ENCODE measurements at regions not wholly inside any gene's neighbourhood (a gene's known extent, or its start where the extent isn't known, plus 50 kb on each side); places are given as distances from the start of the nearest gene placed in this dataset.

GRCh38 chr7:42494736-42495135 lies 257.7 kb upstream of the GLI3 start (continued):
- TF ChIP-seq CTCF (IDR thresholded peaks at IDR 0.05 in 2 of 3, conservative IDR thresholded peaks at IDR 0.05 in 1 of 3; ENCODE audit: insufficient read depth in 2 of 3, low read depth in 1 of 3, low read length in 3 of 3): no peak

GRCh38 chr7:42494199-42494710 lies 257.2 kb upstream of the GLI3 start:
- Histone ChIP-seq H3K4me1 (replicated peaks in 1 of 2; ENCODE audit: control insufficient read depth in 2 of 2, insufficient read depth in 2 of 2, low read length in 2 of 2) (peaks cover 0 to 7% of the 10 kb centered on the region in 2 experiments; a peak in 1 of 5 replicates), H3K9ac (ENCODE audit: insufficient read depth in 1 of 2, low read depth in 2 of 2, low read length in 2 of 2) (no peak overlapping the region), H3K4me2 (ENCODE audit: insufficient read depth, low read length) (no peak overlapping the region), H3K36me3 (ENCODE audit: control insufficient read depth, insufficient read depth, low read length) (no peaks in the 10 kb centered on the region), H3K27ac (ENCODE audit: extremely low read depth, low read depth, low read length) (no peak overlapping the region), H4K20me1 (replicated peaks; ENCODE audit: control insufficient read depth, insufficient read depth, low read length) (no peaks in the 10 kb centered on the region), H3K9me3 (replicated peaks; ENCODE audit: control insufficient read depth, insufficient read depth, low read depth, low read length) (no peaks in the 10 kb centered on the region), H3K4me3 (no peak overlapping the region), H3K9me1 (ENCODE audit: control insufficient read depth, insufficient read depth, low read length) (no peaks in the 10 kb centered on the region), H3K27me3 (ENCODE audit: control insufficient read depth in 2 of 2, insufficient read depth in 2 of 2, low read length in 2 of 2) (peaks cover 0 to 7% of the 10 kb centered on the region in 2 experiments; a peak in 1 of 5 replicates), H2AFZ (ENCODE audit: low read depth, low read length) (no peak overlapping the region), H3K79me2 (ENCODE audit: control insufficient read depth, insufficient read depth, low read length) (no peaks in the 10 kb centered on the region)
- no TSS peak for BruUV-seq (replicated peaks)
- 2% methylated on average over 5 of the region's 5 CpGs for WGBS (ENCODE audit: insufficient coverage, low coverage, missing lambda C conversion rate)
- DNase-seq (ENCODE audit: extremely low read depth in 1 of 4, low spot score in 3 of 4) (no peak), ATAC-seq (no peak), FAIRE-seq (no peak)
- in situ Hi-C loops (cut with MboI) (no loop called here), intact Hi-C loops (cut with micrococcal nuclease) (no loop called here)
- CTCF ChIA-PET (ENCODE audit: low intra/inter-chr PET ratio): no interaction called here
- TF ChIP-seq CBFA2T2 (conservative IDR thresholded peaks at IDR 0.05): no peak
- no peak for TF ChIP-seq ZNF184 (CRISPR knock-in tag; IDR thresholded peaks at IDR 0.05)
- no peak for TF ChIP-seq FOXP4 (CRISPR knock-in tag; IDR thresholded peaks at IDR 0.05; ENCODE audit: borderline replicate concordance)
- no peak for TF ChIP-seq IRF2 (CRISPR knock-in tag; IDR thresholded peaks at IDR 0.05)
- TF ChIP-seq NR2F6 (CRISPR knock-in tag; IDR thresholded peaks at IDR 0.05): no peak
- no peak for TF ChIP-seq ZNF780A (CRISPR knock-in tag; IDR thresholded peaks at IDR 0.05)
- no peak for TF ChIP-seq EWSR1 (IDR thresholded peaks at IDR 0.05; ENCODE audit: borderline replicate concordance, low read depth, partially characterized antibody)
- TF ChIP-seq CLOCK (CRISPR knock-in tag; IDR thresholded peaks at IDR 0.05; ENCODE audit: borderline replicate concordance): no peak
- TF ChIP-seq ZSCAN29 (IDR thresholded peaks at IDR 0.05): no peak
- no peak for TF ChIP-seq SMARCE1 (IDR thresholded peaks at IDR 0.05)
- POLR2A ChIA-PET: no interaction called here

All from K562 (cell line).